ENCODE measurements at regions not wholly inside any gene's neighbourhood (a gene's known extent, or its start where the extent isn't known, plus 50 kb on each side); places are given as distances from the start of the nearest gene placed in this dataset.

DNA sequence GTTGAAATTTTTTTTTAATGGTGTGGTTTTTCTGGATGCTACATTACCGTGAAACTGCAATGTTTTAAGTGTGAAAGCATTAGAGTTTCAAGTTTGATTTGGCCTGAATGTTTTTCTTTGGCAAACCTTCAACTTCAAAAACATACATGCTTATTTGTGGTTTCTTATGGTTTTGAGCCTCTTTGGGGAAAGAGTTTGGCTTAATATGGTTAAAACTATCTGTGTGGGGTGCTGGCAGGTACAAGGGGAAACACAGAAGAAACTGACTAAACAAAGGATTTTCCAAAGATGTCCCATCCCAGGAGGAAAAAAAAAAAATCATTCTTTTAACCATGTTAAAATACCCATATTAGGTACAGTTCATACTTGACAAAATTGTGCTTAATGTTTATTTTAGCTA lies 121.1 kb downstream of the HGF start:
- DNase-seq, result no peak

DNA sequence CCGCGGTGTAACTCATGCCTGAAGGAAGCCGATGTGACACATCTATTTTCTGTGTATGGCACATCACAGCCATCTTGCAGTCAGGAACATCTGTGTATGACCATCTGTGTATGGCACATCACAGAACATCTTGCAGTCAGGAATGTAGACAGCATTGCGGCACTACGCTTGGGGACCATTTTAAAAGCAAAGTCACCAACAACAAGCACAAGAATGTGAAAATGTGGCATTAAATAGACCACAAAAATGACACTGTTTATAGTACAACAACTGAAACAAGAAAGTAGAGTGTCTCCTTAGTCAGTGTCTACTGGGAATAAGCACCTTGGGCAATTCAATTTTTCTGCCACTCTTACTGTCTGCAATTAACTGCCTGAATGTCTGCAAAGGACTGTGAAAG lies 124.4 kb downstream of the HGF start:
- no peak for DNase-seq

DNA sequence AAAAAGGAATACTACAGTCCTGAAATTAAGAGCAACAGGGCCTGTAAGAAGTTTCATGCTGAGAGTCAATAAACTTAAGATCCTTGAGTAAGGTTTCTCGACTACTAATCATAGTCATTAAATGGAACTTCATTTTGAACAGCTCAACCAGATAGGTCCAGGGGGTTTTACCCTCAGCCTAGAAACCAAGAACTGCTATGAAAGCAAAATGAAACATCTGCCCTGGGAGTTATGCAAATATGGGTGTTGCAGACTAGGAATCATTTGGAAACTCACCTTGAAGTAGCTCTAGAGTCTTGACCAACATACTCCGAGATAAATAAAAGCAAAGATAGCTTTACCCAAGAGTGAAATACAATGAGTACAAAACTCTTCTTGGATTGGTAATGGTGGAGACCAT lies 128.0 kb downstream of the HGF start:
- DNase-seq, result peak; percentile 22 to 53

DNA sequence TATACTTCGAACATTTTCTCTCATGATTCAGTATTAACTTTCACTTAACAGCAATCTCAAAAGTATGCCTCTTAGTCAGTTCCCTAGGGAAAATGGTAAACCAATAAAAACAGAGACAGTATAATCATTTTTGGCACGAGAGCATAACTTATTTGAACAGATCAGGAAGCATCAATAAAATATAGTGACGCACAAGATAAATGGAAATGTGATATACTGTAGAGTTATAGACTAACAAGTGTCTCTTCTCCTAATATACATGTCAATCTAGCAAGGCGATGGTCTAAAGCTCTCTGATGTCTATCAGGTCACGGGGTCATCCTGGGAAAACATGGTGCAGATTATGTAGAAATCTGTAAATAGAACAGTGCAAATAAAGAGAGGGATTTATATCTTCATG lies 131.6 kb downstream of the HGF start:
- no peak for DNase-seq

DNA sequence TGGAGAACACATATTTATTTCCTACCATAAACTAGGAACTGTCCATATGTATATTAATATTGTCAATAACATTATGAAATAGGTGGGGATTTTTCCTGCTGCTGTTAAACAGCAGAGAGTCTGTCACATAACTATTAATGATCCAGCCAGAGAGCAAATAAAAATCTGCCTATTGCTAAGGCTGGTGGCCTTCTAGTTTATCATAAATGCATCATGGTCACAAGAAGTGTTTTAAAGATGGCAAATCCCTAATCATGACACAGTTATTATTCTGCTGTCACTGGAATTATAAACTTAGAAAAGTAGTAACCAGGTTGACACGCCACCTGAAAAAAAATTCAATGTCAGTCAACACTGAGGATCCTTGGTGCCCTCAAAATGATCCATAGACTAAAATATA lies 132.3 kb downstream of the HGF start:
- no peak for DNase-seq

DNA sequence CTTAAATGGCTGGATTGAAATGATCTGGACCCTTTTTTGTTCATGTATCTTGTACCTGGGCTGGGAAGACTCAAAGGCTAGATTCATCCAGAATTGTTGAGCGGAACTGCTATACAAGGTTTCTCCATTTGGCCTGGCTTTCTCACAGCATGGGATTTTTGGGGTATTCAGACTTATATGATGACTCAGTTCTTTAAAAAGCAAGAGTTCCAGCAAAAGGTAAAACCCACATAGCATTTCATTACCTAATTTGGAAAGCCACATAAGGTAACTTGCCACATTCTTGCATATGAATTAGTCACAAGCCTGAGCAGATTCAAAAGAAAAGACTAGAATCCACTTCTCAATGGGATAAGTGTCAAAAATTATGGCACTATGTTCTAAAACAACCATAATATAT lies 137.4 kb downstream of the HGF start:
- no peak for DNase-seq

DNA sequence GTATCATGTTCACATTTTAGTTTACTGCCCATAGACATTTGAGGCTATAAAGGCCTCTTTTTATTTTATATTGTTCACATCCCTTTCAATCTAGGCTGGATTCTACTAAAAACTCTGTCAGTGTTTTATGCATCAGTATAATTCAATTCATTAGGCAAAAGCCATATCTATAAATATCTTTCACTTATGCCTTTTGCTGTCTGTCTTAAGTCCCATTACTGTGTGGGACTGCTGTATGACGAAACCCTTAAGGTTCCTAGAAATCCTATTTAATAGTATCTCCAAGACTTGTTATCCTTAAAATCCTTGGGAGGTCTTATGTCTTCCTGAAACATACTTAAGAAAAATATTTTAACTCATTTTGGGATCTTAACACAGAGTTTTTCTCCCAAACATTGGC lies 139.2 kb downstream of the HGF start:
- DNase-seq, result no peak

DNA sequence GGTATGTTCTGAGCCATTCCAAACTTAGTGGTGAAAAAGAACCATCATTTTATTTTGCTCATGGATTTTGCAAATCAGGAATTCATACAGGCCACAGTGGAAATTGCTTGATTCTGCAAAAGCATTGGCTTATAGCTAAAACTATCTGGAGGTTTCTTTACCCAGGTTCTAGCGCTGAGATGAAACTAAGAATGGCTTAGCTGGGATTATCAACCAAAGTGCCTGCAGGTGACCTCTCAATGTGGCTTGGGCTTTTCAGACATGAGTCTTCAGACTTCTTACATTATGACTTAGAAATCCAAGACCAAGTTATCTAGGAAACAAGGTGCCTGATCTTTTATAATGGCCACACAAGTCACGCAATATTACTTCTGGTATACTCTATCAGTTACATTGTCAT lies 140.1 kb downstream of the HGF start:
- no peak for DNase-seq

DNA sequence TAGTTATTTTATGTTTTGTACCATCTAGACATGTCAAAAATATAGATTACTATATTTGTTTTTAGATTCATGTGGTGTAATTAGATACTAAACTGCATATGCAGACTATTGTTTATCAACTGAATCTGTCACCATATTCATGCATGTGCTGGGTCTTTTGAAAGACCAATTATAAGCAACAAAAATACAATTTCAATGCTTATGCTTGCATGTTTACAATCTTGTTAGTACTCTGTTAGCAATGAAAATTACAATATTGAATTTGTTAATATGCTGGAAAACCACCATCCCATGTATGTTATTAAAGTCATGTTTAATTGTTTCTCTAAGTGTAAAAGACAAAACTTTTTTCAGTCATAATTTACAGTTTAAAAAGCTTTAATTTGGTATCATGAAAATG lies 140.9 kb downstream of the HGF start:
- DNase-seq, result no peak

DNA sequence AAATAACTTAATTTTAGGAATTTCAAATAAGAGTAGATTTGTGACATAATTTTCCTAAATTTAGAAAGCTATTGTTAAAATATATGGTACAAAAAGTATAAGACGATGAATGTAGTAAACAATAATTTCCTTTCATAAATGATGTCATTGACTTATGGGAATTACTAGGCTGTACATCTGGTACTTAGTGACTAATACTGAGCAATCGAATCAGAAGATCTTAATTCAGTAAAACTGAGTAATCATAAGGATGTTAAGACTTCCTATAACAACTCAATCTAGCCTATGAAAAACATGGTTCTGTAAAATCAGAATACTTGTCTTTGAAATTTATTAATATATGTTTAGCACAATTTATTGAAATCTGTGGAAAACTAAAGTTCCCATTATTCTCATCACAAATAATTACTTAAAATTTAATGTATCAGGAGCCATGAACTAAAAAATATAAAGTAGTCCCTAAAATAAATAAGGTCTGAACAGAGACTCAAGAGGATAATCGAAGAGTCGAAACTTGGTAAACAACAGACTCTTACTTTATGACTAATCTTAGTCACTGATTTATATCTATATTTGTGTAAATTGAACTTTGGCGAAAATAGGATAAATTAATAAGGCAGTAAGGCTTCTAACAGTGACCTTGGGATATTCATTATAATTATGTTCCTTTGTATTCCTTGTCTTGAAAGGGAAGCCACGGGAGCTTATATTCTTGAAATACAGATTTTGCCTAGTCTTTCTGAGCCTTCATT lies 142.1 kb downstream of the HGF start:
- DNase-seq, result no peak

DNA sequence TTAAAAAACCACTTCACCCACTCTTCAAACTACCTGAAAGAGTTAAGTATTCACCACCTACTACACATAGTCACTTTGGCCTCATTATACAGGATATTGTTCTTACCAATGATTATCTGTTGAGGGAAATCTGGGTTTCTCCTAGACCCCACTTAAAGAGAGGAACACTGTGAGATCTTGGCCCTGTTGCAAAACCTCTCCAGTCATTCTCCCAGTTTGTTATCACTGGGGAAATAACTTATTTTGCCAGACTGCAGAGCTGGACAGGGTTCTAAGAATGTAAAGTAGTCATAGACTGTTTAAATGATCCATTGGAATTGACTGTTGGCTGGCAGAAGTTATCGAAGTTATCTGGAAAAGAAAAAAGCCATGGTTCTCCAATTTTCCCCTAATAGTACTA lies 143.8 kb downstream of the HGF start:
- DNase-seq, result no peak

DNA sequence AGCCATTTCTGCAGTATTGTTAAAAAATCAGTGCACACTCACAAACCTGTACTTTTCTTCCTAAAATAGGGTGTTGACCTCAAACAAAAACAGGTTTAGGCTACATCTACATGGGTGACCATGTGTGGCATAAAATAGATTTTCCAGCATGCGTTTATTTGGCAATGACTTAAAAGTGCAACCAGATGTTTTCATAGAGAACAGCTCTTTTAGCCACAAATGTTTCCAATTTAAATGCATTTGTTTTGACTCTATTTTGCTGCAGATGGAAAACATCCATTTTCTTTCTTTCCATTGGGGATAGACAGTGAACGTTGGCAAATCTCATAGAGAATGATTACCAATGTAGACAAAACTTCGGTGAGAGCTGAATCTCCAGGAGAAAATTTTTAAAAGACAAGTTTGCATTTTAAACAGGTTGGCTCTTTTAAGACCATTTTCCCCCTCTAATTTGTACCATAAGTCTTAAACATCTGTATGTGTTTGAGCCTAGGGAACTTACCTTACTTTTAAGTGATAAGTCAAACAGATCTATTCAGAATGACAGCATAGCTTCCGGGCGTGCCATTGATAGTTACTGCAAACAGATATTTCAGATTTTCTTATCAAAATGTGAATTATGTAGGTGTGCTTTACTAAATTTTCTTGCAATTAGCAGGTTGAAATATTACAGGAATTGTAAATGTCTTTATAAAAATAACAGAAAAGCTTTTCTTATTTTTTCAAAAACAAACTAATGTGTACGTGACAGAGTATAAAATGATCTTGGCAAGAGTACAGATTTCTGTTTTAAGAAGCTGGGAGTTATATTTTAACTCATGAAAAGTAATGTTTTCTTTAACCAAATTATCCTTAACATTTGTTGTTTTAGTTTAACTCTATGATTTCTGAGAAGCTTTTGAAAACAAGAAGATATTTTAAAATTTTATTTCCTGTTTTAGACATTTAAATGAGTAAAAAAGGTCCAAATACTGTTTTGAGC lies 144.9 kb downstream of the HGF start:
- no peak for DNase-seq

DNA sequence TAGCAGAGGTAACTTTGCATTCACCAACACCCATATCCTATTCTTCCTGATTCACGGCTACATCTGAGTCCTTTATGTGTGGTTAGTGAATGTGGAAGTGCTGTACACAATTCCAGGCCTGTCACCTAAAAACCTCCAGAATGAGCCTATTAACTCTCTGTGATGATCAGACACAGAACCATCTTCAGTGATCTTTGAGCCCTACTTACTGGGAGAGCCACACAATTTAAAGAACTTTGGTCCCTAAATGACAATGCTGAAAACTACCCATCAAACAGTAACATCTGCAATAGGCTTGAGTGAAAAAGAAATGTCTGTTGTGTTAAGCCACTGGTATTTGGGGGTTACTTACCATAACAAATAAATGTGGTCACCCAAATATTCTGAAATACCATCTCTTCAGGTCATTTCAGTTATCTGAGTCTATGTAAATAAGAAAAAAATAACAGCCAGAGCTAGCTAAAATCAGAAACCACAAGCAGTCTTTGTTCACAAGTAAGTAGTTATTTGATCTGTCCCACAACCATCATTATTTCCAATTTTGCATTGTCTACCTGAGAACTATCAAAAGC lies 145.7 kb downstream of the HGF start:
- DNase-seq, result no peak

DNA sequence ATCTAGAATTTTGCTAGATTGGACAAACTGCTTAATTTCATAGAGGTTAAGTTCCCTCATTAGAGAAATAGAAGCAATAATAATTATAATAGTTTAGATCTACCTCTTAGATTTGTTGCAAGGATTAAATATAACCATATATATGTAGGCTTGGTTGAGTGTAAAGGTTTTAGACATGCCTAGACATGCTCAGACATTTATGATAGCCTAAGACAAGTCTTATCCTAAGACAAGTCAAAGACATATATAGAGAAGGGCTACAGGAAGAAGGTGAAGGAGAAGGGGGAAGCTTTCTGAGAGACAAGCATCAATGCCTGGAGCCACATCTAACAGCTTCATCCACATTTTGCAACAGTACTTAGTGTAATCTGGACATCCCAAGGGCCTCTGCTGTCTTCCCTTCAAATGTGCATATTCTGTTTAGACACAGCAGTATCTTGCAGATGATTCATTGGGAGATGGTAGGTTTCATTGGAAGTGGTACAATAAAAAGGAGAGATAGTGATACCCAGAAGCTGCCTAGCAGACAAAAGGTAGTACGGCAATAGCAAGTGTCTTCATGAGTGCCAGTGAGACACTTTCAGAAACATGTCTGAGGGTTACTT lies 146.5 kb downstream of the HGF start:
- DNase-seq, result no peak

DNA sequence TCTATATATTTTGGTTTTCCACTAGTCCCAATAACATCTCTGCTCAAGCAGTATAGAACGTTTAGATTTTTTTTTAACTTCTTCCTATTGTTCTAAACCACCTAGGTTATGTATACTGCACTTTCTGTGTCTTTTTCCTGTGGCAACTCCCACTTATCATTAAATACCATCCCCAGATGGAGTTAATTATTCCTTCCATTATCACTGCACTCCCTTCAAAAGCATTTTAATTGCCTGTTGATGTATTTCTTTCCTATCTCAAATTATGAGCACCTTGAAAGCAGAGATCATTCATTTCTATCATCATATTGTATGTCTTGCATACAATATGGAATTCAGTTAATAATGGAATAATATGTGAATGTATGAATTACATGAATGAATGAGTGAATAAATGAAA lies 148.0 kb downstream of the HGF start:
- no peak for DNase-seq

DNA sequence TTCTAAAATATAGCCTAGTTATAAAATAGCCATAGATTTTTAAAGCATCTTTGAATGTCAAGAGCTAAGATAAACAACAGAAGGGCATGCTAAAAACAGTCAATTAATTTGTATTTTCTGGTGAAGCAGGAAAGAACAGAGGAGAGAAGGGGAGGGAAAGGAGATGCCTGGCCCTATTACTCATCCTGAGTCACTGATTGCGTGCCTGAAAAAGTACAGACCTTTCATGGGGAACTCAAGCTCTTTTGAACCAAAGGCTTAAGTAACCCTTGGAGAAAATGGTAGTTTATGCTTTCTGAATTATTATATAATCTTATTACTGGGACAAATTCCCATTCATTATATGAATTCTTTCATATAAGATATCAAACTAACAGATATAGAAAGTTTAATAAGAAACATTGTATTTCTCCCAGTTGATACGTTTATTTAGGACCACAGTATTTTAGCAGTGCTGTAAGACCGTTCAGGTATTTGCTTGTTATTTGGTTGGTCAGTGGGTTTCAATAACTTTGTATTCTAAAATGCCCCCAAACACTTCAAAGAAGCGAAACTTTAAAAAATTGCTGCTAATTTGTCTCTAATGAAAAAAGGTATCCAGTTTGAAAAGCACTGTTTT lies 151.3 kb downstream of the HGF start:
- DNase-seq, result no peak

DNA sequence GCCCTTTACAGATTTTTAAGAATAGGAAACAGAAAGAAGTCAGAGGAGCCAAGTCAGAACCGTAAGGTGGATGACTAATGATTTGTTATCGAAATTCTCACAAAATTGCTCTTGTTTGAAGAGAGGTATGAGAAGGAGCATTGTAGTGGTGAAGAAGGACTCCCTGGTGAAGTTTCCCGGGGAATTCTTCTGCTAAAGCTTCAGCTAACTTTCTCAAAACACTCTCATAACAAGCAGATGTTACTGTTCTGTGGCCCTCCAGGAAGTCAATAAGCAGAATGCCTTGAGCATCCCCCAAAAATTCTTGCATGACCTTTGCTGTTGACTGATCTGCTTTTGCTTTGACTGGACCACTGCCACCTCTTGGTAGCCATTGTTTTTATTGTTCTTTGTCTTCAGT lies 152.9 kb downstream of the HGF start:
- no peak for DNase-seq

DNA sequence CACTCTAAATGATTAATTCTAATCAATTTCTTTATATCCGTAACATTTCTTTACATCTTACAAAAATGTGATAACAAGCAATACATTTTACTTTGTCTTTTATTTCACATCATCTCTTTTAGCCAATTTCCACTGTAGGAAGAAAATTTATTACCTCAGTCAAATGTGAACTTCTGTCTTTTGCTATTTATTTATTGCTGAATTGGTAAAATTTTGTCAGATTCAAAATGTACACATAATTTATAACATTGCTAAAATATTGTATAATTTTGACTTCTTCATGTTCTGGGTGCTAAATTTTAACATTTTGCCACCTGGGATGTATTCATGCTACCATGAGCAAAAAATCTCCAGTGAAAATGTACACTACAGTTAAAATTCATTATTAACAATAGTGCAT lies 158.0 kb downstream of the HGF start:
- no peak for DNase-seq

DNA sequence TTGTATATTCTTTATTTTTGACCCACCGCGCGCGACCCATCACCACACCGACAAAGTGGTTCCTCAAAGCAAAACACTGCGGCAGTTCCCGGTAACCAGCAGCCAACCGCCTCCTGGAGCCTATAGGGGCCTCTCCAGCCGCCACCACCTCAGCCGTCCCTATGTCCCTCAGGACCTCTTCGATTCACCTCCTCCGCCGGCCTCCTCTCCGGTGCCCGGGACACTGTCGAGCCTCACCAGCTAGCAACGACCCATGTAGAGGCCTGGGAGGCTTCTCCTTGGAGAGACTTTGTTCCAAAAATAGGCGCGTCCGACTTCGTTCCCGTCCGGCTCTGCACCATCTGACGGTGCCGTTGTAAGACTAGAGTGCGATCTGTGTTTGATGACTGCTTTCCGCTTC lies 158.8 kb downstream of the HGF start:
- no peak for DNase-seq

DNA sequence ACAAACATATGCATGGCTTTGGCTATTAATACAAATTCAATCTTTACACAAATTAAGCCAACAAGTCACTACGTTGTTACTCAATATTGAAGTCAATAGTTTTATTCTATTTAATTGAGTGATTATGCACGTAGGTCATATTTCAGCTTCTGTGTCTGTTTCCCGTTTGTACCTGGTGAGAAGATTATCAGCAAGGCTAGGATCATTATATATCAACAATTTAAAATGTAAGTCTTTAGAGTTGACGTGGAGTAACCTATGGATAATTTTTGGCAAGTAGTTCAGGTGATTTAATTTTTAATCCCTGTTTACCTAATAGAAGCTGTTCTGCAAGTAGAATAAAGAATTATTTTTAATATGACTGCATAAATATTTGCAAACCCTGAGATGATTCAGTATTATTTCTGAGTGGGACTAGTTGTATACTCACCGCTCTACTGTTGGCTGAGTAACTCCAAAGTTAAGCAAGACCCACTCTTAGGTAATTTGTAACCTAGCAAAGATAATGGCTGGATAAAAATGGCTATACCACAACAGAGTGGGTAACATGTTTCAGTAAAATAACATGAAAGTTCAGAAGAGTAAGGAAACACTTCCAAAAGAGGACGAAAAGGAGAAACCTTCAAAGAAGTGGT lies 161.0 kb downstream of the HGF start:
- no peak for DNase-seq

DNA sequence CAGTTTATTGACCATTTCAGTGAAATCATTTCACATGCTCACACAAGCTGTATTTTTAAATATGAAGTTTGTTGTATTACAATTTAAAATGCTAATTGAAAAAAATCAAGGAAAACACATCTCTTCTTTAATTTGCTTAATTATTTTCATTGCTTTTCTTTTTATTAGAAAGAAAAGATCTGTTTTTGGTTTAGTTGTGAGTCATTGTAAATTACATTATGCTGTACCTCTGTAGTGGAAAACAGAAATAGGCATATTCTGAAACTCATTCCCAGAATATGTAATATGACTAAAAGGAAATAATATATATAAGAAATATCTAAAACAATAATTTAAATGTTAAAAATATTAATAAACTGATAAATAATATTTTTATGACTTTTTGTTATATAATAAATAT lies 161.9 kb downstream of the HGF start:
- DNase-seq, result no peak

DNA sequence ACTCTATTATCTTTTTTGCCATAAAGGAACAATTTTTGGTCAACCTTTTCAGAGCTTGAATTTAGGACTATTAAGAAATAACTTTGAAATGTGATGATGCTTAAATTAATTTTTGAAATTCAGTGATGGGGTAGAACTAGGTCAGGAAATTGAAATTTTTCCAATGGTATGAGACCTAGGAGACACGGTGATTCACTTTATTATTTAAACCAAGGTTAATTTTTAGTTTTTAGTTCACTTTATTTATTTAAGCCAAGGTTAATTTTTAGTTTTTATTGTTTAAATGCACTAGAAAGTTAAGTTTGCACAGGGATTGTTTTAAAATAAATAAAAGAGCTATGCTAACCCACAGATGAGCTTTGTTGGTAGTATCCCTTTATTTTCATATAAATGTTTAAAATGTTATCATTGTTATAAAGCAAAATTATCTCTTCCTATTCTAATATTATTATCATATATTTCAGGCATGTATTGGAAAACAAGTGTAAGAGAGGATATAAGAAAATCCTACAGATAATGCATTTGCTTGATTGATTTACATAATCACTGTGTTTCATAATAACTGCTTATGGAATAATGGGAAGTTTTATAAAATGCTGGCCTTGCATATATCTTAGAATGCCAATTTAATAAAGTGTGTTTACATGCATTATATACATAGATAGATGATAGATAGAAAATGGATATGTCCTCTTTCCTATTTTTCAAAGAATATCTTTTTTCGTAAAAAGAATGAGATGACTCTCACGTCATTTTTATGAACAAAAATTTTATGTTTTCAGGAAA lies 163.6 kb downstream of the HGF start:
- DNase-seq, result no peak
